VCaP (cell line): ENCODE measurements at regions not wholly inside any gene's neighbourhood (a gene's known extent, or its start where the extent isn't known, plus 50 kb on each side); places are given as distances from the start of the nearest gene placed in this dataset.

Experiments
- H3K27ac ChIP-seq: fragments of 450-650 bp; 2 replicates; pipeline ENCODE4 v1.5.1; 2017
- TF ChIP-seq, protein P1 (sequence below): fragments of 450-650 bp; conservative IDR thresholded peaks from 2 replicates; pipeline ENCODE4 v1.5.1; 2017; ENCODE audit warnings: mild to moderate bottlenecking, moderate library complexity

DNA sequence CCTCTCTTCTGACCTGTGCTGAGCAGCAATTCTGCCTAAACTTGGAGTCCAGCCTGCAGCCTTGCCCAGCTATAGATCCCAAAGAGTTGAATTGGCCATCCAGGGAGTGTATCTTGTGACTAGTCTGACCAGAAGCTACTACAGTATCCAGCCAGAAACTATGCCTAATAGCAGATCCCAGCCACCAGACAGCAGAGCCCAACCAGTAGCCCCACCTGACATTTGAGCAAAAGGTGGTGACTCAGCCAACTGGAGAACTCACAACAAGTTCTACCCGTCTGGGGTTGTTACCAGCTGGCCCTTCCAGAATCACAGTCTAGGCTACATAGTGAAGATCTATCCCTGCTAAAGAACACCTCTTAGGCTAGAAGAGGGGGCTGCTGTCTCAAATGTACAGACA lies 315.0 kb downstream of the CRPPA start:
- TF ChIP-seq, protein P1, sequence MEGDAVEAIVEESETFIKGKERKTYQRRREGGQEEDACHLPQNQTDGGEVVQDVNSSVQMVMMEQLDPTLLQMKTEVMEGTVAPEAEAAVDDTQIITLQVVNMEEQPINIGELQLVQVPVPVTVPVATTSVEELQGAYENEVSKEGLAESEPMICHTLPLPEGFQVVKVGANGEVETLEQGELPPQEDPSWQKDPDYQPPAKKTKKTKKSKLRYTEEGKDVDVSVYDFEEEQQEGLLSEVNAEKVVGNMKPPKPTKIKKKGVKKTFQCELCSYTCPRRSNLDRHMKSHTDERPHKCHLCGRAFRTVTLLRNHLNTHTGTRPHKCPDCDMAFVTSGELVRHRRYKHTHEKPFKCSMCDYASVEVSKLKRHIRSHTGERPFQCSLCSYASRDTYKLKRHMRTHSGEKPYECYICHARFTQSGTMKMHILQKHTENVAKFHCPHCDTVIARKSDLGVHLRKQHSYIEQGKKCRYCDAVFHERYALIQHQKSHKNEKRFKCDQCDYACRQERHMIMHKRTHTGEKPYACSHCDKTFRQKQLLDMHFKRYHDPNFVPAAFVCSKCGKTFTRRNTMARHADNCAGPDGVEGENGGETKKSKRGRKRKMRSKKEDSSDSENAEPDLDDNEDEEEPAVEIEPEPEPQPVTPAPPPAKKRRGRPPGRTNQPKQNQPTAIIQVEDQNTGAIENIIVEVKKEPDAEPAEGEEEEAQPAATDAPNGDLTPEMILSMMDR: no peak

DNA sequence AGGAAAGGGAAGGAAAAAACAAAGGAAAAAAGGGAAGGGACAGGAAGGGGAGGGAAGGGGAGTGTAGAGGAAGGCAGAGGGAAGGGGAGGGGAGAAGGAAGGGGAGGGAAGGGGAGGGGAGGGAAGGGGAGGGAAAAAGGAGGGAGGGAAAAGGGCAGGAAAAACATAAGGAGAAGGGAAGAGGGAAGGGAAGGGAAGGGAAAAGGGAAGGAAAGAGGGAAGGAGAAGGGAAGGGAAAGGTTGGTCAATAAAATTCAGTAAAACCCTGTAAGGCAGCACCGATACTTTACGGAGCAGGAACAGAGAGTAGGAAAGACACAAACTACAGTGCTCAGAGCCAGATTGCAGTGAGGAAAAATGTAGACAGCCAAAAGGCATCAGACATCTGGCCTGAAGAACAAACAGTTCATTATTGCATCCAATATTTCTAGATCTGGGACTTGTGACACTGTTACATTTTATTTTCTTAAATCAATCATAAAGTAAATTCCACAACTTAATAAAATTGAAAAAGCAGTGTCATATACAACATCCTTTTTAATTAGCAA lies 322.0 kb downstream of the CRPPA start:
- no peak overlapping the region for H3K27ac ChIP-seq
- TF ChIP-seq, protein P1: no peak

More for the DNA sequence above, 315.0 kb downstream of the CRPPA start:
- H3K27ac ChIP-seq: no peak overlapping the region

DNA sequence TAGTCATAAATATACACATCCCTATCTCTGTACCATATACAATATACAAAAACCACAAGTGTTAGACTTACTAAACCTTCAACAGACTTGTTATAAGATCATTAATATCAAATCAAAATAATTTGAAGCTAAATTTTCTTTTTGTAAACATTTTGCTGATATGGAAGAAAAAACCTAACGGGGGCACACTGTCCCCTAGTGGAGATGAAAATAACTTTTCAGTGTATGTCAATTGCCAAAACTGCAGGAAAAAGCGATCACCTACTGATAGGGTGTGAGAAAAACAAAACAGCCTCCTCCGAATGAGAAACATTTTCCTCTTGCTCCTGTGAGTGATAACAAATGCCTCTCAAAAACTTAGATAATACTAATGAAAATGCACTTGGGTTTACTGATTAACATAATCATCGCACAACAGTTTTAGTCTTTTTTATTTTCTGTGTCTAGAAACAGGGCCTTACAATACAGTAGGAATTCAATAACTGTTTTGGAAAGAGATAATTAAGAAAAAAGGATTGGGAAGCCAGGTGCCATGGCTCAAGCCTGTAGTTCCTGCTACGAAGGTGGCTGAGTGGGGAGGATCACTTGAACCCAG lies 322.7 kb downstream of the CRPPA start:
- no peak overlapping the region for H3K27ac ChIP-seq
- TF ChIP-seq, protein P1: peak; percentile 84

DNA sequence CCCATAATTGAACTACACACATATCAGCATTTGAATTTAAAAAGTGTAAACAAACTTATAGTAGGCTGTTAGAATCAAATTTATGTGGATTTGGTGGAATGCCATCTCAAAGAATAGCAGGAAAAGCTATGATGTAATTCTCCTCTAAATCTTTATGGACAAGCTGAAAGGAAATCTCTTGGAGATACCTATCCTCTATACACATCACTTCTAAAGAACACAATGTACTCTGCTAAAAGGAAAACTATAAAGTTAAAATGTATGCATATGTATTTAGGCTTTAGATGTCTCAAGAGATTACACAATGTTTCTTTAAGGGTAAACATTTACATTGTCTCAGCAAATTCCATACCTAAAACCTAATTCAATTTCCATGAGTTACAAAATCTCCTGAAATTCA lies 323.3 kb downstream of the CRPPA start:
- H3K27ac ChIP-seq: no peak overlapping the region
- TF ChIP-seq, protein P1: no peak

DNA sequence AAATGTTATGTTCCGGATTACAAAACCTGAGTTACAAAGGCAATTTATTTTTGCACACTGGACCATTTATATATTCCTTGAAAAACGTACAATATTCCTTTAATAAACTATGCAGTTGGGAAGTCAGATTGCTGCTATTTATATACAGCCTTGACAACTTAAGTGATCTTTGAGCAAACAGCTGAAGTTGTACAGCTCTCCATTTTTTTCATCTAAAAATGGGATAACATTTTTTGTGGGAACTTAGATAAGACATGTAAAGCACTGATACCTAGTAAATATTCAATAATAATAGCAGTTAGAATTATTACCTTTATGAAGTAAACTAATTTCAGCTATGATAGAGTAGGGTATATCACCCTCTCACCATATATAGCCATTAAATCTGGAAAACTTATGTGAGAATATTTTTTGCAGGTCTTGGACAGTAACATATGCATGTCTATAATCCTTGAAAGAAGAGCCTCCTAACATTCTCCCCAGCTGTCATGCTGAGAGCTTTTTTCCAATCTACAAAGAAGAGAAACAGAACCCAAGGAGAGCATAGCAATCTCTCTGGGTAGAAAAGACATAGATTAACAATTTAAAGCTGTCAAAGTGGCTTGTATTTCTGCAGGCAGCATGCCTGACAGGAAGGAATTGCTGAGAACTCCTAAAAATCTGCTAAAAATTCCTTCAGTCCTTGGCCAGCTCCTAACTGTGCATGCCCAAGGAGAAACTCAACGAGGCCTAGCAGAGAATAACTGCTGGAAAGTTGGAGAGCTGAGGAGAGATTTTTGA lies 326.0 kb downstream of the CRPPA start:
- no peak overlapping the region for H3K27ac ChIP-seq
- TF ChIP-seq, protein P1: no peak

DNA sequence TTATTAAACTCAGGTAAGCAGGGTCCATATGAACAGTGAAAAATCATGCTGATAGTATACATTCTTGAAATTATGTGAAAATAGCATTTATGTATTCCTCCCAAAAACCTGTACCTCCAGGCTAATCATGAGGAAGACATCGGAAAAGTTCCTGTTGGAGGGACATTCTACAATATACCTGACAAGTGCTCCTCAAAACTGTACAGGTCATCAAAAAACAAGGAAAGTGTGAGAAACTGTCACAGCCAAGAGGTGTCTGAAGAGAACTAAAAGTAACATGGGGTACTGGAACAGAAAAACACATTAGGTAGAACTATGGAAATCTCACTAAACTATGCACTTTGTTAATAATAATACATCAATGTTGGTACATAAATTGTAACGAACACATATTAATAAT lies 326.7 kb downstream of the CRPPA start:
- TF ChIP-seq, protein P1: no peak
- H3K27ac ChIP-seq: no peak overlapping the region

DNA sequence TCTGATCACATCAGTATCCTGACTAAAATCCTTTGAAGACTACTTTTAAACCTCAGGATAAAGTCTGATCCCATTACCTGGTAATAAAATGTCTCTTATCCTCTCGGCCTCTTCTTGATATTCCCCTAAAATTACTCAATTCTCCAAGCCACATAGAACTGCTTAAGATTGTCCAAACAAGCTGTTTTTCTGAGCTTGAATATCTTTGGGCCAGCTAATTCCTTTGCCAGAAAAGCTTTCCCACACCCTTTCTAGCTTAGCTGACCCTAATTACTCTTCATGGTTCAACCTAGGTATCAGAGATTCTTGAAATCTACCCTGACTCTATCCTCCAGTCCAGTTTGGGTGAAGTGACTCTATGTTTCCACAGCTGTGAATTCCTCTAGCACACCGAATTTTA lies 328.6 kb downstream of the CRPPA start:
- TF ChIP-seq, protein P1: no peak
- H3K27ac ChIP-seq: no peak overlapping the region
